ENCODE measurements at regions not wholly inside any gene's neighbourhood (a gene's known extent, or its start where the extent isn't known, plus 50 kb on each side); places are given as distances from the start of the nearest gene placed in this dataset.

- no peak for TF ChIP-seq CTCF (conservative IDR thresholded peaks at IDR 0.05 in 1 of 2, IDR thresholded peaks at IDR 0.05 in 1 of 2; ENCODE audit: low read depth in 1 of 2, low read length in 2 of 2)
- no peak for TF ChIP-seq EZH2 (IDR thresholded peaks at IDR 0.05; ENCODE audit: low read length, missing control alignments)
Observed at GRCh38 chr7:86006909-86007308, 636.8 kb upstream of the GRM3 start.
